Fibroblast of mammary gland (primary cell): ENCODE measurements at regions not wholly inside any gene's neighbourhood (a gene's known extent, or its start where the extent isn't known, plus 50 kb on each side); places are given as distances from the start of the nearest gene placed in this dataset.

Experiments
- DNase-seq: peaks from one replicate; pipeline ENCODE4 v3.0.0-alpha.2; 2010; ENCODE audit warnings: low read depth
- H3K4me3 ChIP-seq: 2 replicates; pipeline ENCODE4 v1.5.1; 2011; ENCODE audit warnings: low read depth, mild to moderate bottlenecking, low read length, moderate library complexity; ENCODE audit not compliant: control insufficient read depth
- TF ChIP-seq, protein P1 (sequence below): conservative IDR thresholded peaks from 2 replicates; pipeline ENCODE4 v1.5.1; 2011; ENCODE audit warnings: low read depth, low read length, inconsistent platforms; ENCODE audit not compliant: control insufficient read depth, insufficient read depth

GRCh38 chr20:22511943-22512910 lies 72.1 kb downstream of the FOXA2 start:
- no peak for DNase-seq

GRCh38 chr20:22509843-22510147 lies 74.6 kb downstream of the FOXA2 start:
- DNase-seq, result no peak
- no peak overlapping the region for H3K4me3 ChIP-seq
- TF ChIP-seq, protein P1, sequence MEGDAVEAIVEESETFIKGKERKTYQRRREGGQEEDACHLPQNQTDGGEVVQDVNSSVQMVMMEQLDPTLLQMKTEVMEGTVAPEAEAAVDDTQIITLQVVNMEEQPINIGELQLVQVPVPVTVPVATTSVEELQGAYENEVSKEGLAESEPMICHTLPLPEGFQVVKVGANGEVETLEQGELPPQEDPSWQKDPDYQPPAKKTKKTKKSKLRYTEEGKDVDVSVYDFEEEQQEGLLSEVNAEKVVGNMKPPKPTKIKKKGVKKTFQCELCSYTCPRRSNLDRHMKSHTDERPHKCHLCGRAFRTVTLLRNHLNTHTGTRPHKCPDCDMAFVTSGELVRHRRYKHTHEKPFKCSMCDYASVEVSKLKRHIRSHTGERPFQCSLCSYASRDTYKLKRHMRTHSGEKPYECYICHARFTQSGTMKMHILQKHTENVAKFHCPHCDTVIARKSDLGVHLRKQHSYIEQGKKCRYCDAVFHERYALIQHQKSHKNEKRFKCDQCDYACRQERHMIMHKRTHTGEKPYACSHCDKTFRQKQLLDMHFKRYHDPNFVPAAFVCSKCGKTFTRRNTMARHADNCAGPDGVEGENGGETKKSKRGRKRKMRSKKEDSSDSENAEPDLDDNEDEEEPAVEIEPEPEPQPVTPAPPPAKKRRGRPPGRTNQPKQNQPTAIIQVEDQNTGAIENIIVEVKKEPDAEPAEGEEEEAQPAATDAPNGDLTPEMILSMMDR, result no peak

More at GRCh38 chr20:22511943-22512910, 72.1 kb downstream of the FOXA2 start:
- TF ChIP-seq, protein P1, result no peak
- H3K4me3 ChIP-seq, result no peak overlapping the region

- DNase-seq, result no peak
- TF ChIP-seq, protein P1, result no peak
- H3K4me3 ChIP-seq, result no peak overlapping the region
Observed at GRCh38 chr20:22509090-22509842, 75.1 kb downstream of the FOXA2 start.

GRCh38 chr20:22508426-22508825 lies 75.9 kb downstream of the FOXA2 start:
- H3K4me3 ChIP-seq, result no peak overlapping the region
- TF ChIP-seq, protein P1, result no peak
- no peak for DNase-seq

DNA sequence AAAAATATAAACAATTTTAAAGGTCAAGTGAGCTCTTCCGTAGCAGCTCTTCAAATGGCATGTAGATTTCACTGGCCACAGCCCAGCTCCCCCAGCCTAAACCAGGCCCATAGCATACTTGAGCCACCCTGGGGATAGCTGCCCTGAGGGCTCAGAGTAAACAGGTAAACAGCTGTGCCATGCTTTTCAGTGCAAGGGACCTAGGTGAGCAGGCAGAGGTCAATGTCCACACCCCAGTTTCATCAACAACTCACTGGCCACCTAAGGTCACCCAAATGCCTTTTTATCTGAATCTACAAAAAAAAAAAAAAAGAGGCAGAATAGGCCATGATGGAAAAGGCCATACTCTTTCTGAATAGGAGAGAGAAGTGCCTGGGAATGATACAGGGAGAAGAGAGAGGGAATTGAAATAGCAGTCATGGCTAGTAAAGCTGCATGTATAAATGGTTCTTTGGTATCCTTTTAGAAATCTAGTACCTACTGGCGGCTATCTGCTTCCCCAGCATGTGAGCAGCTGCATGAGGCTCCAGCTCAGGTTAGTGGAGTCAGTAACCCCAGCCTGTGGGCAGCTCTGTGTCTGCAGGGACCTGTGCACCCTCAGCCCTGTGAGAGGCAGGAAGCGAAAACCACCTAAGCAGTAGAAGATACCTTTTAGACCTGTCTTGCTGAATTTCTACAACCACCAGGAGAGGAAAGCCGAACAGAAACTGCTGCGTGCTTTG lies 77.0 kb downstream of the FOXA2 start:
- TF ChIP-seq, protein P1, result no peak
- no peak overlapping the region for H3K4me3 ChIP-seq
- DNase-seq, result no peak

- TF ChIP-seq, protein P1, result no peak
- H3K4me3 ChIP-seq, result no peak overlapping the region
- no peak for DNase-seq
Observed at GRCh38 chr20:22506827-22507226, 77.5 kb downstream of the FOXA2 start.
